Activated T-cell treated with anti-CD3 and anti-CD28 coated beads for 48 hours (primary cell): ENCODE measurements at regions not wholly inside any gene's neighbourhood (a gene's known extent, or its start where the extent isn't known, plus 50 kb on each side); places are given as distances from the start of the nearest gene placed in this dataset.
"Not testable (repeated sequence)": the region's sequence is repeated elsewhere in the genome, so short reads cannot be mapped to it uniquely, and the experiment has no call there.

Experiments used
- DNase-seq: peaks from one replicate; pipeline ENCODE4 v3.0.0-alpha.2; 2020; ENCODE audit warnings: low read depth

DNA sequence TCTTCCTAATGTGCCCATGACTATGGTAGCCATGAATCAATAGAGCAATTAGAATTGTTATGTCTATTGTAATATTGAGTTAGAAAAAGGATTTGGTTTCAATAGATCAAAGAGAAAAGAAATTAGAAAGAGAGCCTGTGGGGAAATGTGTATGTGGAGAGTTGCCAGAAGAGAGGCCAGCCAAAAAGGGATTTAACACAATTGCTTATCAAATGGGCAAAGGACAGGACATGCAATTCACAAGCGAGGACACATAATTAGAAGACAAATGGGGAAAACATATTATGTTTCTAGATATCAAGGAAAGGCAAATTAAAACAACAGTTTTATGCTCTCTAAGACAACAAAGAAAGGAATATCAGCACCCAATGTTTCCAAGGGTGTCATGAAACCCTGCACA, 403.2 kb upstream of the KLHL29 start:
- no peak for DNase-seq

GRCh38 chr2:22984152-22984551, 400.8 kb upstream of the KLHL29 start:
- not testable (repeated sequence) for DNase-seq

DNA sequence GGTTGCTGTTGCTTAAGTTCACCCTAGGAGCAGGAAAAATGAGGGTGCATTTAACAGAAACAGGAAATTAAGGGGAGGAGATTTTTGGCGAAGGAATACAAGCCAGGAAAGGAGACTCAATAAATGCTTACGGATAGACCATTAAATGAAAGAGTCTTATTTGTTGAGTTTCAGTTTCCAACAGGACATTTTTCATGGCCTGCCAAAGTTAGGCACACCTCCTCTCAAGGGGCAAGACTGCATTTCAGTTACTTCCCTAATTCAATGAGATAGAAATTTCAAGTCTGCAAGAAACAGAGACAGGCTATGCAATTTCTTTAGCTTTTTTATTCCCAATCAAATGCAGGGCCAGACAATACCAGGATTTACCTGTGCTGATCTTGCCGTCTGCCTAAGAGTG, 394.7 kb upstream of the KLHL29 start:
- no peak for DNase-seq

DNA sequence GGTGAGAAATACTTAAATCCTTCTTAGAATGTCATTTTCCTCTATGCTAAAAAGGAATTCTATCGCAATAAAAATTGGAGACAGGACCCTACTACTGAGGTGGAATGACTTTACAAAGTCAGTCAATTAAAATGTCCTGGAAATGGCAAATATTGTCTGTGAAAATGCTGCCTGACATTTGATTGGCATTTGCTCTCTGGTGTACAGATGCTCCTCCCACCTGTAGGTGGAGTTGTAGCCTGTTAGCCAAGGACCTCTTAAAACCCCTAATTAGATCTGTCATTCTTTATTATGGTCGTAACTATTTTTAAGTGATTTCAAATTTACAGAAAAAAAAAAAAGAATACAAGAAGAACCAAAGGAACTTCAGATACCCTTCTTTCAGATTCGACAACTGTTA, 393.1 kb upstream of the KLHL29 start:
- no peak for DNase-seq

- DNase-seq: no peak
These were observed 392.5 kb upstream of the KLHL29 start for GRCh38 chr2:22992441-22992840.

GRCh38 chr2:22993250-22993649, 391.7 kb upstream of the KLHL29 start:
- no peak for DNase-seq

GRCh38 chr2:22995576-22995975, 389.4 kb upstream of the KLHL29 start:
- DNase-seq: no peak

- DNase-seq: no peak
These were observed 388.1 kb upstream of the KLHL29 start for GRCh38 chr2:22996911-22997310.

GRCh38 chr2:22998359-22998758, 386.6 kb upstream of the KLHL29 start:
- no peak for DNase-seq

- DNase-seq: no peak
These were observed 385.0 kb upstream of the KLHL29 start for GRCh38 chr2:22999951-23000350.

GRCh38 chr2:23002234-23002633, 382.7 kb upstream of the KLHL29 start:
- no peak for DNase-seq

- no peak for DNase-seq
These were observed 379.5 kb upstream of the KLHL29 start for GRCh38 chr2:23005469-23005868.

GRCh38 chr2:23007631-23008235, 377.2 kb upstream of the KLHL29 start:
- no peak for DNase-seq

GRCh38 chr2:23008440-23008839, 376.5 kb upstream of the KLHL29 start:
- DNase-seq: no peak

DNA sequence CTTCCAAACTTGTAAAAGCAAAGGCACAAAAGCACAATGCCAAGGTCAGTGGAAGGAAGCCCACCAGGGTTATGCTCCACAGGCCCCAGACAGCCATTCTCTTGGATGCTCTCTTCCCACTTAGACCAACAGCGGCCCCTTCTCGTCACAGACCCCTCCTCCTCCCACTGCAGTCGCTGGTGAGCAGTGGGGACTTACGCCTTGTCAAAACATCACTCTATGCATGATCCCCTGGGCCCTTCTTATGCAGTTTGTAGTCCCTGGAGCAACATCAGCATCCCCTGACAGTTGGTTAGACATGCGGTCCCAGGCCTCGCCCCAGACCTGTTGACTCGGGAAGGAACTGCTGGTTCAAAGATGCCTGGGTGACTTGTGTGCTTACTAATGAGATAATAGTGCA, 376.0 kb upstream of the KLHL29 start:
- DNase-seq: no peak

DNA sequence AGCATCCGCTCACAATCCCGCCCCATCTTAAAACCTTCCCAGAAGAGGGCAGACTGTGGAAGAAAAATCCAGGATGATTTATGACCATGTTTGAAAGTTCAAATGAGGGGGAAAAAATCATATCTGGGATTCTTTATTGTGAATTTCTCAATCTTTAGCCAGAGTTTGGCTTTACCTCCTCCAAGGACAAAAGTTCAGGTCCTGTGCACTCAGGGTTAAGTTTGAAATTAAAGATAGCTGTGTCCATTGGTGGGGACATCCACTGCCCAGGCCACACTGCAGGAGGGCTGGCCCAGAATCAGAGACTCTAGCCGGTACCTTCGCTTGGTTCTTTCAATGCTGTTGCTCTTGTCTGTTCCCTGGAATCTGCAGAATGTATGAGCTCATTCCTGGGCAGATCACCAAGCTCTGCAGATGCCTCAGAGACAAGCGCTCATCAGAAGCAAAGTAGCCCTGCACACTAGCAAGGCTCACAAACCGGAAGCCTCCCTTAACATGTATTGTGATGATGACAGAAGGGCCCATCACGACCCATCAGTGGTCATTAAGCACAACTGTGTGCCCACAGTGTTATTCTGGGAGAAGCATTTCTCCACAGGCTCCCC, 375.3 kb upstream of the KLHL29 start:
- DNase-seq: no peak

- DNase-seq: no peak
These were observed 372.5 kb upstream of the KLHL29 start for GRCh38 chr2:23012499-23012898.

GRCh38 chr2:23015651-23016200, 369.3 kb upstream of the KLHL29 start:
- no peak for DNase-seq

DNA sequence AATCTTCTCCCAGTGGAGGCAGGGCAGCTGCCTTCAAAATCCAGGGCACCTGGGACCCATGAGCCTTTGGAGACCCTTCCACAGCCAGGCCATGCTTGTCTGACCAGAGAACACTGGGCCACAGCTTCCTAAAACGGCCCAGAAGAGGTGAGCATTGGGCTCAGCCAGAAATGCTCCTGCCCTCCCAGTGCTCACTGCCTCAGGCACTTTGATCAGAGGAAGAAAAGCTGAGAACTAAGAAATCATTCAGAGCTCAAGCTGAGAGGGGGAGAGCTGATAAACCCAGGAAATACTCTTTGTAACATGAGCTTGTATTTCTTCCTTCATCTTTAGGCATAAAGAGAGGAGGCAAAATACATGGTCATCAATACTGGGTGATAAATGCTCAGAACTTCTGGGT, 365.5 kb upstream of the KLHL29 start:
- no peak for DNase-seq

- no peak for DNase-seq
These were observed 364.3 kb upstream of the KLHL29 start for GRCh38 chr2:23020659-23021058.

GRCh38 chr2:23021311-23022120, 363.5 kb upstream of the KLHL29 start:
- no peak for DNase-seq

- DNase-seq: no peak
These were observed 361.3 kb upstream of the KLHL29 start for GRCh38 chr2:23023722-23024121.

GRCh38 chr2:23026671-23027070, 358.3 kb upstream of the KLHL29 start:
- DNase-seq: no peak
